Dedifferentiated amniotic fluid mesenchymal stem cell (primary cell): ENCODE measurements at regions not wholly inside any gene's neighbourhood (a gene's known extent, or its start where the extent isn't known, plus 50 kb on each side); places are given as distances from the start of the nearest gene placed in this dataset.

Experiments
- DNase-seq: peaks from one replicate; pipeline ENCODE4 v3.0.0-alpha.2; 2016; ENCODE audit errors: extremely low spot score

GRCh38 chr3:96169111-96169766 lies 645.2 kb upstream of the EPHA6 start:
- no peak for DNase-seq

DNA sequence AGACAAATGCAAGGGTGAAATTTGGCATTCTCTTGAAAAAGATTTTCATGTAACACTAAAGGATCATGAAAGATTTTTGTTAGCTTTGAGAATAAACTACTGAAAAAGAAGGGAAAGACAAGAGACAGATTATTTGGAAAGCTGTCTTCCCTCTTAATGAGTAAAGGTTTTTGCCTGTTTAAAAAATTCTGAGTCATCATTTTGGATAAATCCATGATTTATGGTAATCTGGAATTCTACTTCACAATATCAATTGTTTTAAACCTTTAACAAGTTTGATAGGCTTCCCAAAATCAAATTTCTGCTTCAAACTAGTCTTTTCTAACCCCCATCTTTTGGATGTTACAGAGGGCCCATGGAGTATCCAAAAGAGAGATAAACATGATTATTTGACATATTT lies 641.5 kb upstream of the EPHA6 start:
- DNase-seq: no peak

DNA sequence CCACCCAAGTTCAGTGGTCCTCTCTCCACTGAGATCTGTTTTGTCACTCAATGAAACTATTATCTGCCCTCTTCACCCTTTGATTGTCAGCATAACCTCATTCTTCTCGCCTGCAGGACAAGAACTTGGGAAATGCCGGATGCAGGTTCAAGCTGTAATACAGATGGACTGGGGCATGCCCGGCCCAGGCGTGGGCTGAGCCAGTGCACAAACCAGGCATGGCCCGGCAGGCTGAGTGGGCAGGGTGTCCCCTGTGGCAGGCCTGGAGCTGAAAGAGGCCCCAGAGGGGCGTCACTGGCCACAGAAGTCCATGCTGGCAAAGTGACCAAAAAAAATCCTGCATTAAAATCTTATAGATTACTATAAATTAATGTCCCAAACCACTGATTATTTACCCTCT lies 638.9 kb upstream of the EPHA6 start:
- no peak for DNase-seq

GRCh38 chr3:96182756-96183155 lies 631.6 kb upstream of the EPHA6 start:
- no peak for DNase-seq

- no peak for DNase-seq
These were observed 630.5 kb upstream of the EPHA6 start for GRCh38 chr3:96183871-96184270.

DNA sequence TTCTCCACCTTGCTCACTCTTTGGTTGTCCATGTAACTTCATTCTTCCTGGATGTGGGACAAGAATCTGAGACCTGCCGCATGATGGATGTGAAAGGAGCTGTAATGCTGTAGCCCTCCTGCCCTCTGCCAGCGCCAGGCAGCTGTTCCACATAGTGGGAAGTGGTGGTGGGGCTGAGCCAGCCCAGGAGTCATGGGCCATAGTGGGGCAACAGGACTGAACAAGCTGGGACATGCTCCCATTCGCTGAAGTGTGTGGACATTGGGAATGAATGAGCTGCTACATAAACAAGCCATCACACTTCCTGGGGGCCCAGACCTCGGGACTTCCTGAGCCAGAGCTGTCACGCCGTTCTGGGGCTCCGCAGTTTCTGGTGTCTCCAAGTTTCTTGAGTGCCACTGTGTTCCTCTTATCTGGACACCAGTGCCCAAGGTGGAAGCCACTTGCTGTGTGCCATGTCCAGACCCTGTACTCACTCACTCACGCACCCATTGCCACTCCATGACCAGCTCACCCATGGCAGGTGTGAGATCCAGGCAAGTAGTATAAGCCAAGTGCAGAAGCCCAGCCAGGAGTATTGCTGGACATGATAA lies 624.3 kb upstream of the EPHA6 start:
- no peak for DNase-seq

- no peak for DNase-seq
These were observed 621.3 kb upstream of the EPHA6 start for GRCh38 chr3:96192966-96193550.

DNA sequence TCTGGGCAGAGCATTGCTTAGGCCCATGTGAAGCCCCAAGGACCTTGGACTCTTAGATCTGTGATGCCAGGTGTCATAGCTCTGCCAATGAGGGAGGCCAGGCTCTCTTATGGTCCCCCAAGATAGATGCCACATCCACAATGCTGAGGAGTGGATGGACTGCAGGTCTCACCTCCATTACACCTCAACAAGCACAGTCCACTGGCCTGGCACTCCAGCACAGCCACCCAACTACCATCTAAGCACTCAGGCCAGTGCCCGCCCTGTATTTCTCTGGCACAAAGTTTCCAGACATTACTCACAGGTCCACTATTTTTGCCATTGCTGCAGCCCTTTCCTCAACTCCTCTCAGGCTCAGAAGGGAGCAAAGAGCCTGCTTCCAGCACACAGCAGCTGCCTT lies 613.5 kb upstream of the EPHA6 start:
- DNase-seq: no peak

- DNase-seq: no peak
These were observed 612.9 kb upstream of the EPHA6 start for GRCh38 chr3:96201463-96201862.

- no peak for DNase-seq
These were observed 612.2 kb upstream of the EPHA6 start for GRCh38 chr3:96202181-96202580.

DNA sequence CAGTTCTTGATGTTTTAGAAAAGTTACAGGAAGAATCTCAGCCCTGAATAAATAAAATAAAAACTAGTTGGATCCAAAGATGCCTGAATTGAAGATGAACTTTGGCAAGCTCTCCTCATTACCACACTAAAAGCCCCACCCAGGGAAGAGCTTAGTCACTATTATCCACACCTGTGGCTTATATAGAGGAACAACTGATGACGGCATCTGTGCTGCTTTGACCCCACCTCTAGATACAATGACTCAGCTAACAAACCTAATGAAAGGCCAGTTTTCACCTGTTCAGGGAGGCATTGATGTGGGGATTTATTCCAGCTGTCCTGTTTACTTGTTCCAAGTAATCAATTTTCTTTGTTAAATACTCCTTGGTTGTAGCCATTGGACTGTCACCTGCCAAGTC lies 604.7 kb upstream of the EPHA6 start:
- DNase-seq: no peak

- no peak for DNase-seq
These were observed 601.0 kb upstream of the EPHA6 start for GRCh38 chr3:96213393-96213792.

DNA sequence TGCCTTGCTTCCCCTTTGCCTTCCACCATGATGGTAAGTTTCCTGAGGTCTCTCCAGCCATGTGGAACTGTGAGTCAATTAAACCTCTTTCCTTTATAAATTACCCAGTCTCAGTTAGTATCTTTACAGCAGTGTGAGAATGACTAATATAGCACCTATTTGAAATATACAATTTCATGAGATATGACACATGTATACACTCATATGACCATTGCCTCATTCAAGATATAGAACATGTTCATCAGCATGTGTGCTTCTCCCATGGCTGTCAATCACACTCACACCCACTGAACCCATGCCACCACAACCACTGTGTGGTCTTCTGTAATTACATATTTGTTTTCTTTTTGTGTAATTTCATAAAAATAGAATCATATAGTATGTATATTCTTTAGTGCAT lies 599.5 kb upstream of the EPHA6 start:
- DNase-seq: no peak

GRCh38 chr3:96225494-96225893 lies 588.9 kb upstream of the EPHA6 start:
- DNase-seq: no peak

GRCh38 chr3:96233679-96234078 lies 580.7 kb upstream of the EPHA6 start:
- no peak for DNase-seq

DNA sequence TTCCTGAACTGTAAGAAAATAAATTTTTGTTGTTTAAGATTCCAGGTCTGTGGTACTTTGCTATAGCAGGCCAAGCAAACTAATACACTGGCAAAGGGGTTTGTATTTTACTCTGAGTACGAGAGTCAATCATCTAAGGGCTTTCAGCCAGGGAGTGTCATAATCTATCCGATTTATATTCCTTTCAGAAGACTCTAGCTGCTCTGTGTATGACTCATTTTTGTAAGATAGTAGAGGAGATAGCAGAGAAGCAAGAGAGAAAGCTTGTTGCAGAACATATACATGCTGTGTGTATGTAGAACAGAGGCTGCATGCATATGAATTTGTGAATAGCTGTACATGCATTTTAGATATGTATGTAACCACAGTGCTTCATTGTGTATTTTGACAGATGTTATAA lies 577.9 kb upstream of the EPHA6 start:
- no peak for DNase-seq

DNA sequence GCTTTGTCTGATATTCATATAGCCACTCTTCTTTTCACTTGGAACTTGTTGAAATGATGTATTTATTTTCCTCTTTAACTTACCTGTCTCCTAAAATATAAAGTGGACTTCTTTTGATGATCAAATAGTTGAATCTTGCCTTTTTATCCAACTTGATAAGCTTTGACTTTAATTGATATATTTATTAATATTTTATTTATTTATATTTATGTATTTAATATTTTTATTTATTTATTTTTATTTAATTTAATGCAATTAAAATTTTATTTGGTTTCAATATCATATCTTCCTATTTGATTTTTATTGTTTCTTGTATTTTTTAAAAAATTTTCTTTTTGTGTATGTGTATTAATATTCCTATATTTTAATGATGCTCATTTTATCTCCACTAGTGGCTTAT lies 555.1 kb upstream of the EPHA6 start:
- no peak for DNase-seq

GRCh38 chr3:96264701-96265100 lies 549.7 kb upstream of the EPHA6 start:
- no peak for DNase-seq

DNA sequence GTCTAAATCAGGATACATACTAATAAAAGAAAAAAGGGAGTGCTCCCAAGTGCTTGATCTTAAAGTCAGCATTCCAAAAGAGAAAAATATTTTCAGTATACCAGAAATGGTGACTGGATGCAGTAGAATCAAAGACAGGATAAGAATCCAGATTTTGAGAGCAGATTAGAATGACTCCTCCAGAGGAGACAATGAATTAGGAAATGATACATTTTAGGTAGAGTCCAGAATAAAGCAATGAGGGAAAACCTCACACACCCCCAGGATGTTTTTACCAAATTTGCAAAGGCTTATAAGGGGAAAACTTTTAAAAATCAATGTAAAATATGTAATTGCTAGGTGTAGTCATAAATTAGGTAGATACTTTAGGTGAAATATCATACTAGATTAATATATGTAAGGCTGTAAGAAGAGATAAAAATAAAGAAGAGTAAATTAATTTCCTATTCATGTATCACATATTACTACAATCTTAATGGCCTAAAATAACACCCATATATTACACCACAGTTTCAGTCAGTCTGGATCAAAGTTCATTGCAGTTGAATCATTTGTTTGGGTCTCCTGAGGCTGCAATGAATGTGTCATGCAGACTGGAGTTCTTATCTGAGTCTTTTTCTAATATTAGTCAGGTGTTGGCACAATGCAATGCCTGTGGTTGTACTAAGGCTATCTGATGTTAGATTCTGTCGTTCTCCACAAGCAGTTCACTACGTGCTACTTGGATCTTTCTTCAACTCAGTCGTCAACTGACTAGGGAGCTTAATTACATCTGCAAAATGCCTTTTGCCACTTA lies 547.8 kb upstream of the EPHA6 start:
- DNase-seq: no peak

DNA sequence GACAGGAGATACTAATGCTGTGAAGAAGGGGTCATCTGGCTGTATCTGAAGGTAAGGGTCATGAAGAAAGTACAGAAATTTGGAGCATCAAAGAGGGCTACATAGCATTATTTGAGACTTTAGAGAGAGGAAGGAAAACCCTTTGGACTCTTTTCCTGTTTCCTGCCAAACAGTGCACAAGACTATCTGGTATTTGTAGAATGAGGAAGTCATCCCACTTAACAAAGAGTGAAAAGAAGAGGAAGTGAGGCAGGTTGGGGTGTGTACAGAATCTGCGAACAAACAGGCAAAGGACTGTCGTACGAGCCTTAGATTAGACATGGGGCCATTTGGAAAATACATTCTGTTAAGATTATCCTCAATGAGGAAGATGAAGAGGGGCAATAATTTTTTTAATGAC lies 546.8 kb upstream of the EPHA6 start:
- DNase-seq: no peak

DNA sequence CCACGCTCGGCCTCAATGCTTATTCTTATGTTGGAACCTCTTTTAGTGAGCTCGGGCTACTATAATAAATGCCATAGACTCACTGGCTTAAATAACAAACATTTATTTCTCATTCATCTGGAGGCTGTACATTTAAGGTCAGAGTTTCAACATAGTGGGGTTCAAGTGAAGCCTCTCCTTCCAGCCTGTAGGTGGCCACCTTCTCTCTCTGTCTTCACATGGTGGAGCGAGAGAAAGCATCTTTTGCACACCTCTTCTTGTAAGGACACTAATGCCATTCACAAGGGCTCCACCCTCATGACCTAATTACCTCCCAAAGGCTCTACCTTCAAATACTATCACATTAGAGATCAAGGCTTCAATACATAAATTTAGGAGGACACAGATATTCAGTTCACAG lies 520.3 kb upstream of the EPHA6 start:
- no peak for DNase-seq

GRCh38 chr3:96300743-96301142 lies 513.7 kb upstream of the EPHA6 start:
- DNase-seq: no peak

DNA sequence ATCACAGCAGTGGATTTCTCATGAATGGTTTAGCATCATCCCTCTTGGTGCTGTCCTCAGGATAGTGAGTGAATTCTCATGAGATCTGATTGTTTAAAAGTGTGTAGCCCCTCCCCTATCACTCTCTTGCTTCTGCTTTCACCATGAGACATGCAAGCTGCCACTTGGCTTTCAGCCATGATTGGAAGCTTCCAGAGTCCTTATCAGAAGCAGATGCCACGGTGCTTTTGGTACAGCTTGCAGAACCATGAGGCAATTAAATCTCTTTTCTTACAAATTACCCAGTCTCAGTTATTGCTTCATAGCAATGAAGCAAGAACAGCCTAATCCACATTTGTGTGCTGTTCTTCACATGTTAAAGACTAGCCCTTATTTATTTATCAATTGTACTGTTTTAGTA lies 495.2 kb upstream of the EPHA6 start:
- DNase-seq: no peak
